H1 (cell line): ENCODE measurements at regions not wholly inside any gene's neighbourhood (a gene's known extent, or its start where the extent isn't known, plus 50 kb on each side); places are given as distances from the start of the nearest gene placed in this dataset.
"Not testable (repeated sequence)": the region's sequence is repeated elsewhere in the genome, so short reads cannot be mapped to it uniquely, and the experiment has no call there.

Source experiments
- CTCF ChIA-PET: fragments of 300-600 bp; sonication (Branson Sonifier 250); formaldehyde crosslinking; loops from one replicate; lab custom pipeline; 2021; ENCODE audit not compliant: partially characterized antibody; lab: Charles Lee
- POLR2A ChIA-PET: fragments of 300-600 bp; sonication (Branson Sonifier 250); formaldehyde crosslinking; loops from one replicate; lab custom pipeline; 2021; ENCODE audit warnings: inconsistent platforms; ENCODE audit not compliant: partially characterized antibody; lab: Charles Lee
- DNase-seq, 2 experiments: peaks; one replicate each; pipeline versions ENCODE4 v3.0.0 to v3.0.0-alpha.2; 2010 to 2022; ENCODE audit warnings: low spot score in 2 of 2, low read depth in 1 of 2, mixed read lengths in 1 of 2
- FAIRE-seq: peaks from 2 replicates; lab custom pipeline; 2011; peaks lifted over from hg19 to GRCh38; lab: Jason Lieb, UNC
- H2AFZ ChIP-seq: 2 replicates; pipeline ENCODE4 v1.8.1; 2012; ENCODE audit warnings: low read length, inconsistent platforms
- H2AK5ac ChIP-seq: 2 replicates; pipeline ENCODE4 v1.6.1; 2013; ENCODE audit warnings: low read depth, low read length
- H2BK120ac ChIP-seq: replicated peaks from 2 replicates; pipeline ENCODE3; 2013; ENCODE audit warnings: low read depth, low read length, inconsistent platforms
- H2BK12ac ChIP-seq: 2 replicates; pipeline ENCODE4 v1.6.1; 2013; ENCODE audit warnings: low read depth, low read length
- H2BK15ac ChIP-seq: 2 replicates; pipeline ENCODE4 v1.6.1; 2013; ENCODE audit warnings: low read length
- H2BK20ac ChIP-seq: 2 replicates; pipeline ENCODE4 v1.6.1; 2013; ENCODE audit warnings: low read length
- H2BK5ac ChIP-seq: 2 replicates; pipeline ENCODE4 v1.6.1; 2013; ENCODE audit warnings: low read depth, low read length
- H3K14ac ChIP-seq: 2 replicates; pipeline ENCODE4 v1.6.1; 2013; ENCODE audit warnings: inconsistent platforms; ENCODE audit not compliant: insufficient read length
- H3K18ac ChIP-seq: 2 replicates; pipeline ENCODE4 v1.6.1; 2013; ENCODE audit warnings: low read length; ENCODE audit errors: extremely low read depth
- H3K23ac ChIP-seq: 2 replicates; pipeline ENCODE4 v1.6.1; 2013; ENCODE audit warnings: inconsistent platforms; ENCODE audit not compliant: insufficient read length
- H3K23me2 ChIP-seq: 2 replicates; pipeline ENCODE4 v1.6.1; 2013; ENCODE audit warnings: low read depth, low read length
- H3K27ac ChIP-seq: 2 replicates; pipeline ENCODE4 v1.6.1; 2011; ENCODE audit warnings: low read depth, low read length, inconsistent platforms
- H3K27me3 ChIP-seq, 4 experiments: replicated peaks in 1 of 4; 1 replicate in 1 of 4; 2 replicates in 3 of 4; pipeline versions ENCODE4 v1.6.1 to v1.8.1; 2011 to 2013; ENCODE audit warnings: low read length in 3 of 4, mild to moderate bottlenecking in 3 of 4, inconsistent platforms in 2 of 4, mixed read lengths in 2 of 4, moderate library complexity in 1 of 4; ENCODE audit not compliant: control insufficient read depth in 3 of 4, insufficient read depth in 3 of 4; ENCODE audit errors: extremely low read depth in 1 of 4
- H3K36me3 ChIP-seq, 4 experiments: 2 replicates each; pipeline versions ENCODE4 v1.6.1 to v1.8.1; 2011 to 2013; ENCODE audit warnings: mild to moderate bottlenecking in 4 of 4, low read length in 3 of 4, moderate library complexity in 2 of 4, control low read depth in 1 of 4, inconsistent platforms in 1 of 4; ENCODE audit not compliant: insufficient read depth in 4 of 4, control insufficient read depth in 2 of 4
- H3K4ac ChIP-seq: replicated peaks from 2 replicates; pipeline ENCODE3; 2013; ENCODE audit warnings: low read length, low read depth, mixed read lengths, inconsistent platforms; ENCODE audit not compliant: insufficient read length
- H3K4me1 ChIP-seq, 4 experiments: replicated peaks in 1 of 4; 1 replicate in 1 of 4; 2 replicates in 3 of 4; pipeline versions ENCODE4 v1.6.1 to v1.8.1; 2011 to 2013; ENCODE audit warnings: low read length in 3 of 4, inconsistent platforms in 2 of 4, mixed read lengths in 1 of 4; ENCODE audit not compliant: insufficient read depth in 4 of 4, control insufficient read depth in 3 of 4
- H3K4me2 ChIP-seq, 2 experiments: 2 replicates each; pipeline versions ENCODE4 v1.6.1 to v1.8.1; 2011 to 2013; ENCODE audit warnings: low read depth in 2 of 2, low read length in 2 of 2, control low read depth in 1 of 2, inconsistent platforms in 1 of 2, mild to moderate bottlenecking in 1 of 2; ENCODE audit not compliant: insufficient read depth in 1 of 2
- H3K4me3 ChIP-seq, 4 experiments: fragments of 200-600, 300-600 bp in 1 of 4; sonication (generic), shearing (Covaris generic), sonication (Bioruptor Twin) in 1 of 4; 2 replicates each; pipeline versions ENCODE4 v1.5.1 to v1.8.1; 2011 to 2016; ENCODE audit warnings: low read length in 4 of 4, low read depth in 3 of 4, control low read depth in 2 of 4, inconsistent platforms in 2 of 4, mild to moderate bottlenecking in 2 of 4, mixed read lengths in 1 of 4, moderate library complexity in 1 of 4; ENCODE audit not compliant: insufficient read depth in 2 of 4; ENCODE audit errors: extremely low read depth in 1 of 4
- H3K56ac ChIP-seq: replicated peaks from 2 replicates; pipeline ENCODE3; 2013; ENCODE audit warnings: low read depth, mild to moderate bottlenecking, mixed read lengths, low read length, inconsistent platforms; ENCODE audit not compliant: insufficient read length
- H3K79me1 ChIP-seq: 2 replicates; pipeline ENCODE4 v1.6.1; 2013; ENCODE audit warnings: low read depth, low read length, control low read depth
- H3K79me2 ChIP-seq, 2 experiments: 2 replicates each; pipeline versions ENCODE4 v1.6.1 to v1.8.1; 2012 to 2013; ENCODE audit warnings: low read length in 2 of 2, mild to moderate bottlenecking in 2 of 2, inconsistent platforms in 1 of 2; ENCODE audit not compliant: insufficient read depth in 2 of 2, control insufficient read depth in 1 of 2
- H3K9ac ChIP-seq, 4 experiments: replicated peaks in 1 of 4; 1 replicate in 1 of 4; 2 replicates in 3 of 4; pipeline versions ENCODE4 v1.6.1 to v1.8.1; 2011 to 2013; ENCODE audit warnings: low read depth in 3 of 4, low read length in 3 of 4, control low read depth in 2 of 4, mild to moderate bottlenecking in 2 of 4, moderate library complexity in 2 of 4, inconsistent platforms in 1 of 4; ENCODE audit errors: extremely low read depth in 1 of 4
- H3K9me3 ChIP-seq, 2 experiments: 2 replicates each; pipeline versions ENCODE4 v1.6.1 to v1.8.1; 2012 to 2013; ENCODE audit warnings: mild to moderate bottlenecking in 2 of 2, moderate library complexity in 2 of 2, control low read depth in 1 of 2, inconsistent platforms in 1 of 2, low read depth in 1 of 2, low read length in 1 of 2, mixed read lengths in 1 of 2; ENCODE audit not compliant: insufficient read depth in 2 of 2
- H4K20me1 ChIP-seq, 2 experiments: replicated peaks in 1 of 2; 2 replicates each; pipeline versions ENCODE3 to v1.8.1; 2011 to 2013; ENCODE audit warnings: inconsistent platforms in 2 of 2, low read length in 2 of 2, mild to moderate bottlenecking in 1 of 2; ENCODE audit not compliant: insufficient read depth in 2 of 2, control insufficient read depth in 1 of 2
- H4K5ac ChIP-seq: 2 replicates; pipeline ENCODE4 v1.6.1; 2013; ENCODE audit warnings: low read length, low read depth, mixed read lengths, inconsistent platforms; ENCODE audit not compliant: insufficient read length
- H4K8ac ChIP-seq: 2 replicates; pipeline ENCODE4 v1.8.0; 2013; ENCODE audit warnings: mild to moderate bottlenecking, moderate library complexity, low read length, inconsistent platforms; ENCODE audit not compliant: insufficient read depth; ENCODE audit errors: extremely low read depth
- H4K91ac ChIP-seq: replicated peaks from 2 replicates; pipeline ENCODE3; 2013; ENCODE audit warnings: low read length, mixed read lengths, inconsistent platforms; ENCODE audit not compliant: insufficient read length
- WGBS, 2 experiments: shearing (Covaris generic) in 1 of 2; methylation state at CpG; one replicate each; pipeline versions ENCODE4 v1.1.6 to v1.1.7; 2013 to 2015; ENCODE audit warnings: low lambda C conversion rate in 2 of 2, mixed read lengths in 2 of 2, inconsistent platforms in 1 of 2, low coverage in 1 of 2, missing lambda C conversion rate in 1 of 2; ENCODE audit not compliant: insufficient replicate concordance in 2 of 2, insufficient coverage in 1 of 2, insufficient read length in 1 of 2; ENCODE audit errors: extremely low coverage in 1 of 2, missing lambda C conversion rate in 1 of 2; 5-methylcytosine and 5-hydroxymethylcytosine counted together

DNA sequence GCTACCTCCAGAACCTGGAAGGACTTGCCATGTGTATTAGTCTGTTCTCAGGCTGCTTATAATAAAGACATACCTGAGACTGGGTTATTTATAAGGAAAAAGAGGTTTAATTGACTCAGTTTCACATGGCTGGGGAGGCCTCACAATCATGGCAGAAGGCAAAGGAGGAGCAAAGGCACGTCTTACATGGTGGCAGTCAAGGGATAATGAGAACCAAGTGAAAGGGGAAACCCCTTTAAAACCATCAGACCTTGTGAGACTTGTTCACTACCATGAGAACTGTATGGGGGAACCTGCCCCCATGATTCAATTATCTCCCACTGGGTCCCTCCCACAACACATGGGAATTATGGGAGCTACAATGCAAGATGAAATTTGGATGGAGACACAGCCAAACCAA lies 62.3 kb upstream of the CCNY start:
- H3K4me2 ChIP-seq, H2AK5ac ChIP-seq, H3K23ac ChIP-seq, H3K14ac ChIP-seq, H3K23me2 ChIP-seq, H2BK12ac ChIP-seq, H3K9me3 ChIP-seq, POLR2A ChIA-PET, H3K56ac ChIP-seq, H2BK15ac ChIP-seq, FAIRE-seq, H3K27ac ChIP-seq, H2BK20ac ChIP-seq, H2BK5ac ChIP-seq, H3K18ac ChIP-seq, H3K4me1 ChIP-seq, H3K9ac ChIP-seq, H3K79me2 ChIP-seq, H3K36me3 ChIP-seq, H4K20me1 ChIP-seq, H3K4me3 ChIP-seq, DNase-seq, H4K8ac ChIP-seq, H3K27me3 ChIP-seq, H2BK120ac ChIP-seq, H3K79me1 ChIP-seq, H2AFZ ChIP-seq, H4K5ac ChIP-seq, H4K91ac ChIP-seq, H3K4ac ChIP-seq: not testable (repeated sequence)
- WGBS, 2 experiments: 83% methylated on average over 1 of the region's 1 CpG; no CpG with 5 or more reads in 1 of the 2 experiments
- CTCF ChIA-PET: interaction anchor here (0.8 kb wide), 1 partner anchor 35 kb away, joined by 3 read pairs; no protein-coding TSS in a partner anchor
